Activated naive CD4-positive, alpha-beta T cell treated with anti-CD3 and anti-CD28 coated beads, Interleukin-2, amount 50 U/mL, for 24 hours (primary cell): ENCODE measurements at regions not wholly inside any gene's neighbourhood (a gene's known extent, or its start where the extent isn't known, plus 50 kb on each side); places are given as distances from the start of the nearest gene placed in this dataset.

Source experiments
- H3K27ac Mint-ChIP-seq: one replicate; pipeline ENCODE4 v1.8.0; 2021; ENCODE audit warnings: mild to moderate bottlenecking, mixed read lengths
- H3K27me3 Mint-ChIP-seq: one replicate; pipeline ENCODE4 v1.8.0; 2021; ENCODE audit warnings: mixed read lengths
- H3K36me3 Mint-ChIP-seq: one replicate; pipeline ENCODE4 v1.8.0; 2021; ENCODE audit warnings: mixed read lengths
- H3K4me1 Mint-ChIP-seq: one replicate; pipeline ENCODE4 v1.8.0; 2021; ENCODE audit warnings: mixed read lengths
- H3K4me3 Mint-ChIP-seq: one replicate; pipeline ENCODE4 v1.8.0; 2021; ENCODE audit warnings: mild to moderate bottlenecking, mixed read lengths
- H3K9me3 Mint-ChIP-seq: one replicate; pipeline ENCODE4 v1.8.0; 2021; ENCODE audit warnings: mixed read lengths

DNA sequence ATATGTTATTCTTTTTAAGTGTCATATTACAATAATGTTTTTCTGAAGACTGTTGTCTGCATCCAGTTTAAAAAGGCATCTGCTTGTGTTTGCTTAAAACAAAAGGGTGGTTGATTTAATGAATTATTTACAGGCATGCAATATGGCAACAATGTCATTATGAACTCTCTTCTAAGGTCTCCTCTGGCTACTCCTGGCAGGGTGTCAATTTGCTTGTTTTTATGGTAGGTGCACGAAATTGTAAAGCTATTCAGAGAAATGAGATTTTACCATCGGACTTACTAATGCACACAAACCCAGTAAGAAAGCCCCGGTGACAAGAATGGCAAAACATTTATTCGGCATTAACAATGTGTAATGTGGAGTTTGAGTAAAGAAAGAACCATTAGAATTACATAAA is 539.8 kb upstream of the ZNF608 start:
- no peaks in the 10 kb centered on the region for H3K27me3 Mint-ChIP-seq
- H3K9me3 Mint-ChIP-seq, result peaks cover 9% of the 10 kb centered on the region
- H3K4me3 Mint-ChIP-seq, result no peak overlapping the region
- H3K27ac Mint-ChIP-seq, result no peak overlapping the region
- no peaks in the 10 kb centered on the region for H3K36me3 Mint-ChIP-seq
- no peaks in the 10 kb centered on the region for H3K4me1 Mint-ChIP-seq

DNA sequence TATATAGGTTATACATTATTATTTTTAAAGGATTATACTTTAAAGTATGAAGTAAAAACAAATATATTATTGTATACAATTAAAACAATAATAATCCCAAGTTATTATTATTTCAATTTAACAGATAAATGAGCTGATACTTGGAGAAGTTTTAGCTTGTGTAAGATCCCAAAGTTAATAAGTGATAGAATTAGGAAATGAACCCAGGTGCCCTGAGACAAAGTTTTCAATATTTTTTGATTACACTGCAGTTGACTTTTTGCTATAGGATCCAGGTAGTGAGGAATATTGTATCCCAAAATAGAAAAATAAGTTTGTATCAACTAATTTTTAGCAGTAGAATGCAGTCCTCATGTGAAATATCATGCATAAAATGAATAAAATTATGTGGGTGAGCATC is 543.2 kb upstream of the ZNF608 start:
- no peak overlapping the region for H3K4me3 Mint-ChIP-seq
- H3K9me3 Mint-ChIP-seq, result no peaks in the 10 kb centered on the region
- H3K27me3 Mint-ChIP-seq, result no peaks in the 10 kb centered on the region
- no peaks in the 10 kb centered on the region for H3K4me1 Mint-ChIP-seq
- no peak overlapping the region for H3K27ac Mint-ChIP-seq
- no peaks in the 10 kb centered on the region for H3K36me3 Mint-ChIP-seq

DNA sequence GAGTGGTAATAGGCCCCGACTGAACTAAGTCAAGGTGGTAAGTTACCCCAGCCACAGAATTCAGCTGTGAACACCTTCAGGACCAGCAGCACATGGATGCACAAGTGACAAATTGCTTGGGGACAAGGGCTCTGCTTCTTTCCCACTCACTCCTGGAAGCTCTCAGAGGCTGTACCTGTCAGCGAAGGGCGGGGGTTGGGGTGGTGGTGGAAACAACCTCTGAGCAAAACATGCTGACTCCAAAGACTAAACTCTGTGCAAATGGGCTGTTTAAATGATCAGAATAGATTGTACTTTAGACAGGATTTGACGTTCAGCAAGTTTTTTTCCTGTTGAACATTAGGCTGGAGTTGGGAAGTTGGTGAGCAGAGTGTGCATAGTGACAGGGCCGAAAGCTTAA is 544.5 kb upstream of the ZNF608 start:
- Mint-ChIP-seq H3K4me1 (no peaks in the 10 kb centered on the region), H3K36me3 (no peaks in the 10 kb centered on the region), H3K27ac (no peak overlapping the region), H3K4me3 (no peak overlapping the region), H3K27me3 (no peaks in the 10 kb centered on the region), H3K9me3 (no peaks in the 10 kb centered on the region)

DNA sequence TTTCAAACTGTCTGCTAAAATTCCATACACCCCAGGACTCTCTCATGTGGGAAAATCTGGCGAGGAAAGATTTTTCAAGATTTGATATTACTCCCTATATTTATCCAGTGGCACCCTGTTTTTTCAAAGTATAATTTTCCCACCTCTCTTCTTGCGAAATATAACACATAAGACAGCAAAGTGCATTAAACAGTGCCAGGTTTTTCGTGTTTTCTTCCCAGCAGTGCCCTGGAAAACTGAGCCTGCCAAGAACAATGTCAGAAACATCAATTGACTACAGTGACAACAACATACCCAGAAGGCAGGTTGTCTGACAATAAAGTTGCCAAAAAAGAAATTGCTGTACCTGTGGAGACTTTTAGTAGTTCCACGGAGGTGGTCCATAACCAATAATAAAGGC is 545.0 kb upstream of the ZNF608 start:
- Mint-ChIP-seq H3K27me3 (no peaks in the 10 kb centered on the region), H3K36me3 (no peaks in the 10 kb centered on the region), H3K4me1 (no peaks in the 10 kb centered on the region), H3K4me3 (no peak overlapping the region), H3K27ac (no peak overlapping the region), H3K9me3 (no peaks in the 10 kb centered on the region)

DNA sequence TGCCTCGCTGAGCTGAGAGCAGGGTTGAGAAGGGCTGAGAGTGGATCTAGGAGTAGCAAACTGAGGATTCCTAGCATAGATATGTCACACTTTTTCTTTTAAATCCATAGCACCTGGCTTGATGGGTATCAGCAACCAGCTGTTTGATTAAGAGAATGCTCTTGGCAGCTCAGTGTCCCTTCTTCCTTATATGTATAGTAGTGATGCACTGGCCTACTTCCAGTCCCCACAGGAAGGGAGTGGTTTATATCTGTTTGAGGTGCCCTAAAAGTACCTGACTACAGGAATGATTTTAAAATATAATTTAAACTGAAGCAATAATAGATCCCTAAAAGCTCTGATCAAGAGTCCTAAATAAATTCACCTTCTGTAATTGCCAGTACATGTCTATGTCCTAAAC is 546.8 kb upstream of the ZNF608 start:
- Mint-ChIP-seq H3K27ac (no peak overlapping the region), H3K27me3 (no peaks in the 10 kb centered on the region), H3K4me3 (no peak overlapping the region), H3K36me3 (no peaks in the 10 kb centered on the region), H3K9me3 (no peaks in the 10 kb centered on the region), H3K4me1 (no peaks in the 10 kb centered on the region)

DNA sequence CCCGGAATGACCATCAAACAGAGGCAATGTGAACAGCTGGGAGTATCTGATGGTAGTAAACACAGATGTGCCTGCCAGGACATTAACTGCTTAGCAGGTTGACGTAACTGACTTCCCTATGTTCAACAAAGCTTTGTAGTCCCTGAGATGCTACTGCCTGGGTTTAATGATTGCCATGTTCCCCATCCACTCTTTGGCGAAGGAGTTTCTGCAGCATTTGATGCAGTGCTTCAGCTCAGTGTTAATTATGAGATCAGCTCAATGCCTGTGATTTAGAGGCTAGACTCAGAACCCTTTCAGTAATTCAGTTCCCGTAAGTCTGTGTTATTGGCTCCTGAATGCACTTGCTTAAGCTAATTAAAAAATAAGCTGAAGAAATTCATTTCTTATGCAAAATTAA is 547.3 kb upstream of the ZNF608 start:
- Mint-ChIP-seq H3K4me3 (no peak overlapping the region), H3K4me1 (no peaks in the 10 kb centered on the region), H3K27me3 (no peaks in the 10 kb centered on the region), H3K9me3 (no peaks in the 10 kb centered on the region), H3K36me3 (no peaks in the 10 kb centered on the region), H3K27ac (no peak overlapping the region)

DNA sequence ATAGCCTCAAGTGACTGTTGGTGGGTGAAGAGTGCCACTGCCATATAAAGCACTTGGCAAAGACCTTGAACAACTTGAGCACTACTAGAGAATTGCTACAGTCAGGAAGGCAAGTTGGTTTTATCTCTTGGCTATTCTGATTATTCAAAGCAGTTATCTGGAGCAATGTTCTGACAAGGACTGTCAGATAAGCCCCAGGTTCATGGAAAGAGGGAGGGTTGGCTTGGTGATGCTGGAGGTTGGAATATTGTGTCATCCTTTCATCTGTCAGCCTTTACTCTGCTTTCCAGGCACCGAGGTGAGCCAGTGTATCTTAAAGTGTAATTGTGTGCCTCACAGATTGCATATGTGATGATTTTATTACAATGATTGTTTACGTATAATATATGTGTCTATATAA is 548.4 kb upstream of the ZNF608 start:
- no peaks in the 10 kb centered on the region for H3K4me1 Mint-ChIP-seq
- no peak overlapping the region for H3K4me3 Mint-ChIP-seq
- H3K27ac Mint-ChIP-seq, result no peak overlapping the region
- no peaks in the 10 kb centered on the region for H3K9me3 Mint-ChIP-seq
- H3K27me3 Mint-ChIP-seq, result no peaks in the 10 kb centered on the region
- no peaks in the 10 kb centered on the region for H3K36me3 Mint-ChIP-seq

DNA sequence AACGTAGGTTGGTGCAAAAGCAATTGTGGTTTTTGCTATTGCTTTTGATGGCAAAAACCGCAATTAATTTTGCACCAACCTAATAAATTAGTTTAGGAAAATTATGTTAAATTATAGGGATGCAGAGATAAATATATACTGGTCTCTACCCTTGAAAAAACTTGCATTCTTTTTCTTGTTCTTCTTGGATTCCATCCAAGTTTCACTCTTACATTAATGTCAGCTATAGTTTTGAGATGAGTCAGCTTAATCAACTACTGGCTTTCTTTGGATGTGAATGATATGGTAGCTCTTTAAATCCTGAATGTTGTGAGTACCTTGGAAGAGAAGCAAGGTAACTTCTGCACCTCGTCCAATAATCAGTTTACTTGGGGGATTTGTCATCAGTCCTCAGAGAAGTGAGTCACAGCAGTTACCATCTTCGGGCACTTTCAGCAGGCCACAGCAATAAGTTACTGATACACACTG is 549.0 kb upstream of the ZNF608 start:
- no peak overlapping the region for H3K27ac Mint-ChIP-seq
- H3K36me3 Mint-ChIP-seq, result no peaks in the 10 kb centered on the region
- no peaks in the 10 kb centered on the region for H3K4me1 Mint-ChIP-seq
- H3K4me3 Mint-ChIP-seq, result no peak overlapping the region
- no peaks in the 10 kb centered on the region for H3K27me3 Mint-ChIP-seq
- H3K9me3 Mint-ChIP-seq, result no peaks in the 10 kb centered on the region

DNA sequence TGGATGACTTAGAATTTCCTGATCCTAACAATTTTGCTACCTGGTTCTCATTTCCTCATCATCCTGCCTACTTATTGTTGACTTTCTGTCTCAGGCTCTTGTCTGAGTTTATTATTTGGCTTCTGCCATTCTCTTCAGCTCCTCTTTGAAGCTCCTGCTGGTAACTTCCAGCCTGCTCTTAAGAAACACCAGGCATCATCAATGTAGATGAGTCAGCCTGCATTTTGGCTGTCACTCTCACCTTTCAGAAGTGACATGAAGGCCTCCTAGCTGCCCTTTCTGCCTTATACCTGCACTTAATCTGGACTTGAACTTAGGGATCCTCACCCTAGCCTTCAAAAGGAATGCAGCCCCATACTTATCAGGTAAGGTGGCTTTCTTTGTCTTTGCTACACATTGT is 551.8 kb upstream of the ZNF608 start:
- H3K9me3 Mint-ChIP-seq, result no peaks in the 10 kb centered on the region
- no peak overlapping the region for H3K27ac Mint-ChIP-seq
- H3K27me3 Mint-ChIP-seq, result no peaks in the 10 kb centered on the region
- H3K4me1 Mint-ChIP-seq, result no peaks in the 10 kb centered on the region
- no peak overlapping the region for H3K4me3 Mint-ChIP-seq
- no peaks in the 10 kb centered on the region for H3K36me3 Mint-ChIP-seq

DNA sequence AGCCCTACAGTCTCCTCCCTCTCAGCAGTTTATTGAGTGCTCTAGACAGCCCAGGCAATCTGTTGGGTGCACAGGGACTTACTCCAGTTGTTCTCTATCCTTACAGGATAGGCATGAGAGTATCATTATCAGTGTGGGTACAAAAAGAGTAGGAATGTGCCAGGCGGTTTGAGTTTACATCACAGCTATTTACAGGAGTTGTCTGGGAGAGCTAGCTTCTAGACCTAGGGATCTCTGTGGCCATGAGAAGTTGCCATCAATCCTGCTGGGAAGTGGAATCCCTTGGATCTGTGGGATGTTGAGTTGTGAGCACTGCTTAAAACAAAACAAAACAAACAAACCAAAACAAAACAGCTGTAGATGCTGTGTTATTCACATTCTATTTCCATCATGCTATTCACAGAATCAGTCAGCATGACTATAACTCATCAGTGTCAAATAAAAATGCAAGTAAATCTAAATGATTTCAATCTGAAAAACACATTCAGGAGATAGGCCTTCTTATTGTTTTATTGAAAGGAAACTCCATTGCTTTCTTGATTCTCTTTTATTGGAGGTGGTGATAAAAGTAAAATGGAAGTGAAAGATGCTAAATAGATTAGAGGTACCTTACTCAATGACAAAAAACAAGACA is 552.4 kb upstream of the ZNF608 start:
- Mint-ChIP-seq H3K27me3 (no peaks in the 10 kb centered on the region), H3K36me3 (no peaks in the 10 kb centered on the region), H3K4me3 (no peak overlapping the region), H3K9me3 (no peaks in the 10 kb centered on the region), H3K4me1 (no peaks in the 10 kb centered on the region), H3K27ac (no peak overlapping the region)

DNA sequence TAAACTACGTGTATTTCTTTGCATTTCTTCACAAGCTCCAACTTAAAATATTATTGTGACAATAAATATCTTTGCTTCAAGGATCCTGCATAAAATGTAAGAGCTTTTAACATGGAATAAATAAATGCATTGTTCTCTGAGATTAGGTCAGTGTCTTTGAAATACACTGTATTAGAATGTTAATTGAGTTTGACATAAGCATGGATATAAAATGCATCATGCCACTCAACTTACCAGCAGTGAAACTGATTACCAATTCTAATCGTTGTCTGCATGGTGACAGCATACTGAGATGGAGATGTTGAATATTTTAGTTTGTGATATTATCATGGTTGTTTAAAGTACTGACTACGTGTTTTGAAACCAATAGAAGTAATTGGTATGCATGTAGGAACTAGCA is 555.3 kb upstream of the ZNF608 start:
- Mint-ChIP-seq H3K9me3 (no peaks in the 10 kb centered on the region), H3K4me1 (no peaks in the 10 kb centered on the region), H3K27ac (no peak overlapping the region), H3K36me3 (no peaks in the 10 kb centered on the region), H3K4me3 (no peak overlapping the region), H3K27me3 (no peaks in the 10 kb centered on the region)

DNA sequence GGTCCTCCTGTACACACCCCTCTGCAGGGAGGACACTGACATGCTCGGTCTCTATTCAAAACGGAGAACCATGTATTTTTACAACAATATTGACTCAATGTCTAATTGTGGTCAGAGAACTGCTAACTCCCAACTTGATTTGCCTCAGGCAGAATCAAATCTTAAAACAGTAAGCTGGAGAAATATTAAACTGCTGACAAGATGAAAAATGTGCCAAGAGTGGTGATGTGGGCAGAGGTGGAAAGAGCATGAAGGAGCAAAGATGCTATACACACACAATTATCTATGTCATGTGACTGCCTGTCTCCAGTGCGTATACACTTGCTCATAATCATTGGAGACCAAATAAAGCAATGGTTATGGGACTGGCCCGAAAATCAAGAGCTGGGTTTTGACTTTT is 556.1 kb upstream of the ZNF608 start:
- no peaks in the 10 kb centered on the region for H3K36me3 Mint-ChIP-seq
- no peak overlapping the region for H3K27ac Mint-ChIP-seq
- no peaks in the 10 kb centered on the region for H3K4me1 Mint-ChIP-seq
- H3K9me3 Mint-ChIP-seq, result peaks cover 2% of the 10 kb centered on the region
- H3K27me3 Mint-ChIP-seq, result no peaks in the 10 kb centered on the region
- H3K4me3 Mint-ChIP-seq, result no peak overlapping the region

DNA sequence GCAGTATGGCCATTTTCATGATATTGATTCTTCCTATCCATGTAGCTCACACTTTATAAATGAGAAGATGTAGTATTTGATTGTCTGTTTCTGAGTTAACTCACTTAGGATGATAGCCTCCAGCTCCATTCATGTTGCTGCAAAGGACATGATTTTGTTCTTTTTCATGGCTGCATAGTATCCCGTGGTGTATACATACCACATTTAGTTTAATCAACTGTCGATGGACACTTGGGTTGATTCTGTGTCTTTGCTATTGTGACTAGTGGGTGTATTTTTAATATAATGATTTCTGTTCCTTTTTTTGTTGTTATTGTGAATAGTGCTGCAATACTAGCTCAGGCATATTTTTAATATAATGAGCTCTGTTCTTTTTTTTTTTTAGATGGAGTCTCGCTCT is 560.3 kb upstream of the ZNF608 start:
- Mint-ChIP-seq H3K36me3 (no peaks in the 10 kb centered on the region), H3K9me3 (peaks cover 14% of the 10 kb centered on the region), H3K4me1 (no peaks in the 10 kb centered on the region), H3K4me3 (no peak overlapping the region), H3K27me3 (no peaks in the 10 kb centered on the region), H3K27ac (no peak overlapping the region)

DNA sequence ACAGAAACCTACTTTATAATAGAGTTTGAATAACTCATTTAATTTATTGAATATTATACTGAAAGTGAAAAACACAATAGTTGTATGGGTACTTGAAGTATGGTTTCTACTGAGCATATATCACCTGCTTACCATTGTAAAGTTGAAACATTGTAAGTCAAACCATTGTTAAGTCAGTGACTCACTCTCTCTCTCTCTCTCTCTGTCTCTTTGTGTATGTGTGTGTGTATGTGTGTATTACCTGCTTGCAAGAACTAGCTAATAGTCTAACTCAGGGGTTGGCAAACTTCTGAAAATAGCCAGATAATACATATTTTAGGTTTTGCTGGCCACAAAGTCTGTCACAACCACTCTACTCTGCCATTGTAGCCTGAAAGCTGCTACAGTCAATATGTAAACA is 564.3 kb upstream of the ZNF608 start:
- Mint-ChIP-seq H3K27me3 (no peaks in the 10 kb centered on the region), H3K4me1 (no peaks in the 10 kb centered on the region), H3K9me3 (peaks cover 18% of the 10 kb centered on the region), H3K4me3 (no peak overlapping the region), H3K36me3 (no peaks in the 10 kb centered on the region), H3K27ac (no peak overlapping the region)

DNA sequence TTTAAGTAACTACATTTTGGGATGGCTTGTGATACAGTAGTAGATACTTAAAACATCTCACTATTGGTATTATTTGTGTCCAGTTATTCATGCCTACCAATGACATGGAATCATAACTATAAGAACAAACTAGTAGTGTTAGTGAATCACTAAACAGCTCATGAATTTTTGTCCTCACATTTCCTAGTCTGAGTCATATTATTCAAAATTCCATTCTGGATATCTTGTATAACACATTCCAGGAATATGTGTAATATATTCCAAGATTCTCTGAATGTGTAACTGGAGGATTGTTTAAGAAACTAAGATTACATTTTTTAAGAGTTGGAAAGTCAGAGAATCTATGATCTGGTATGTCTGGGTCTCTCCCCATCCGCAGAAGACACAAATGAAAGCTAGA is 565.3 kb upstream of the ZNF608 start:
- no peaks in the 10 kb centered on the region for H3K27me3 Mint-ChIP-seq

DNA sequence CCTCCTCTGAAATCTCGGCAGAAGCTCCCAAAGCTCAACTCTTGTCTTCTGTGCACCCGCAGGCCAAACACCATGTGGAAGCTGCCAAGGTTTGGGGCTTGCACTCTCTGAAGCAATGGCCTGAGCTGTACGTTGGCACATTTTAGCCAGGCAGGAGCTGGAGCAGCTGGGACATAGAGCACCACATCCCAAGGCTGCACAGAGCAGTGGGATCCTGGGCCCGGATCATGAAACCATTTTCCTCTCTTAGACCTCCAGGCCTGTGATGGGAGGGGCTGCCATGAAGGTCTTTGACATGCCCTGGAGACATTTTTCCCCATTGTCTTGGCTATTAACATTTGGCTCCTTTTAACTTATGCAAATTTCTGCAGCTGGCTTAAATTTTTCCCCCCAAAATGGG is 567.1 kb upstream of the ZNF608 start:
- H3K4me3 Mint-ChIP-seq, result no peak overlapping the region
- no peak overlapping the region for H3K27ac Mint-ChIP-seq
- peaks cover 6% of the 10 kb centered on the region for H3K9me3 Mint-ChIP-seq
- H3K27me3 Mint-ChIP-seq, result no peaks in the 10 kb centered on the region
- H3K4me1 Mint-ChIP-seq, result no peaks in the 10 kb centered on the region
- no peaks in the 10 kb centered on the region for H3K36me3 Mint-ChIP-seq

More for the DNA sequence above, 565.3 kb upstream of the ZNF608 start:
- no peak overlapping the region for H3K27ac Mint-ChIP-seq
- no peaks in the 10 kb centered on the region for H3K4me1 Mint-ChIP-seq
- peaks cover 18% of the 10 kb centered on the region for H3K9me3 Mint-ChIP-seq
- no peak overlapping the region for H3K4me3 Mint-ChIP-seq
- no peaks in the 10 kb centered on the region for H3K36me3 Mint-ChIP-seq

DNA sequence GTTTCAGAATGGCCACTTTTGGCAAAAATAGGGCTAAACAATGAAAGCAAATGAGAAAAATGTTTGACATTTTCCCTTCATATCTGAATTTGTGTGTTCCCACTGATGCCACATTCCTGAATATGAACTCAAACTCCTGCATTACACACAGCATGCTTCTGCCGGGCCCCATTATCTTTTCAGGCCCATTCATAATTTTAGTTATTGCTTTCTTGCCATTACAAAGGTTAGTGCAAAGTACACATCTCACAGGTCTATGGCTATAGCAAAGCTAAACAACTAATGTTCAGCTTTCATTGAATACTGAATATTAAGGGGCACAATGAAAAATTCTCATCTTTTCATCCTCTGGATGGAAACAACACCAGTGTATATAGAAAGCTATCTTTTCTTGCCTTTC is 568.9 kb upstream of the ZNF608 start:
- H3K4me1 Mint-ChIP-seq, result no peaks in the 10 kb centered on the region
- H3K27me3 Mint-ChIP-seq, result no peaks in the 10 kb centered on the region
- no peak overlapping the region for H3K4me3 Mint-ChIP-seq
- H3K9me3 Mint-ChIP-seq, result peaks cover 4% of the 10 kb centered on the region
- no peaks in the 10 kb centered on the region for H3K36me3 Mint-ChIP-seq
- no peak overlapping the region for H3K27ac Mint-ChIP-seq
